Activated T-cell treated with anti-CD3 and anti-CD28 coated beads, Interleukin-2, amount 50 U/mL, for 4 hours (primary cell): ENCODE measurements at regions not wholly inside any gene's neighbourhood (a gene's known extent, or its start where the extent isn't known, plus 50 kb on each side); places are given as distances from the start of the nearest gene placed in this dataset.

Experiments
- ATAC-seq, 2 donors: fragments of 200-7000 bp; cut with Tn5 transposase; one replicate each; pipeline ENCODE4 v1.10.0; 2021
- DNase-seq: peaks from one replicate; pipeline ENCODE4 v3.0.0-alpha.2; 2020
- H3K27me3 Mint-ChIP-seq: one replicate; pipeline ENCODE4 v1.8.0; 2021; ENCODE audit warnings: low read depth, mixed read lengths
- H3K36me3 Mint-ChIP-seq: one replicate; pipeline ENCODE4 v1.8.0; 2022; ENCODE audit warnings: mixed read lengths; ENCODE audit not compliant: insufficient read depth
- H3K4me1 Mint-ChIP-seq: one replicate; pipeline ENCODE4 v1.8.0; 2021; ENCODE audit warnings: low read depth, mixed read lengths
- H3K4me3 Mint-ChIP-seq: one replicate; pipeline ENCODE4 v1.8.0; 2021; ENCODE audit warnings: mild to moderate bottlenecking, moderate library complexity, mixed read lengths
- H3K9me3 Mint-ChIP-seq: one replicate; pipeline ENCODE4 v1.8.0; 2021; ENCODE audit warnings: mixed read lengths

GRCh38 chr2:21794611-21795010, 670.8 kb downstream of the TDRD15 start:
- DNase-seq (no peak), ATAC-seq (no peak)
- H3K36me3 Mint-ChIP-seq, result no peaks in the 10 kb centered on the region
- H3K9me3 Mint-ChIP-seq, result peaks cover 12% of the 10 kb centered on the region
- H3K27me3 Mint-ChIP-seq, result no peaks in the 10 kb centered on the region
- H3K4me1 Mint-ChIP-seq, result no peaks in the 10 kb centered on the region
- H3K4me3 Mint-ChIP-seq, result no peak overlapping the region

- Mint-ChIP-seq H3K36me3 (no peaks in the 10 kb centered on the region), H3K4me1 (no peaks in the 10 kb centered on the region), H3K9me3 (peaks cover 9% of the 10 kb centered on the region), H3K4me3 (no peak overlapping the region), H3K27me3 (no peaks in the 10 kb centered on the region)
- ATAC-seq, result no peak
- no peak for DNase-seq
Observed at GRCh38 chr2:21800356-21800755, 676.6 kb downstream of the TDRD15 start.

- Mint-ChIP-seq H3K9me3 (peaks cover 8% of the 10 kb centered on the region), H3K4me1 (no peaks in the 10 kb centered on the region), H3K27me3 (no peaks in the 10 kb centered on the region), H3K4me3 (no peak overlapping the region), H3K36me3 (no peaks in the 10 kb centered on the region)
- no peak for ATAC-seq
- DNase-seq, result no peak
Observed at GRCh38 chr2:21803550-21803949, 679.8 kb downstream of the TDRD15 start.

GRCh38 chr2:21804151-21804550, 680.4 kb downstream of the TDRD15 start:
- no peaks in the 10 kb centered on the region for H3K27me3 Mint-ChIP-seq
- no peaks in the 10 kb centered on the region for H3K36me3 Mint-ChIP-seq
- no peaks in the 10 kb centered on the region for H3K4me1 Mint-ChIP-seq
- ATAC-seq, result no peak
- H3K4me3 Mint-ChIP-seq, result no peak overlapping the region
- H3K9me3 Mint-ChIP-seq, result peaks cover 9% of the 10 kb centered on the region
- DNase-seq, result no peak

GRCh38 chr2:21811541-21811940, 687.8 kb downstream of the TDRD15 start:
- no peaks in the 10 kb centered on the region for H3K27me3 Mint-ChIP-seq
- ATAC-seq (no peak), DNase-seq (no peak)
- H3K36me3 Mint-ChIP-seq, result no peaks in the 10 kb centered on the region
- H3K4me3 Mint-ChIP-seq, result no peak overlapping the region
- H3K9me3 Mint-ChIP-seq, result peaks cover 7% of the 10 kb centered on the region
- no peaks in the 10 kb centered on the region for H3K4me1 Mint-ChIP-seq

DNA sequence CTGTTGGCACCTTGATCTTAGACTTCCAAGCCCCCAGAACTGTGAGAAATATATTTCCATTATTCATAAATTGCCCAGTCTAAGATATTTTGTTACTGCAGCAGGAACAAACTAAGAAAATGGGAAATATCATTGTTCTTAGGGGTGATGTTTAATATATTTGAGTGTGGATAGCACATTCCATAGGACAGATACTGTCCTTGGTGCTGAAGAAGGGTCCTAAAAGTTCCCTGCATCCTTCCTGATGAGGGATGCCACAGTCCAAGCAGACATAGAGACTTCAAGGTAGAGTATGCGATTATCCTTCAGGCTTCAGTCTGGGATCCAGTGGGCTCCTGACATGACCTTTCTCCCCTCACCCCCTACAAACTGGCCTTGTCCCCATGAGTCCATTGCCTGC, 689.0 kb downstream of the TDRD15 start:
- ATAC-seq, result no peak

GRCh38 chr2:21814588-21815149, 690.9 kb downstream of the TDRD15 start:
- Mint-ChIP-seq H3K9me3 (peaks cover 1% of the 10 kb centered on the region), H3K27me3 (no peaks in the 10 kb centered on the region), H3K36me3 (no peaks in the 10 kb centered on the region), H3K4me3 (no peak overlapping the region), H3K4me1 (no peaks in the 10 kb centered on the region)
- no peak for DNase-seq
- no peak for ATAC-seq

More for the DNA sequence above, 689.0 kb downstream of the TDRD15 start:
- no peaks in the 10 kb centered on the region for H3K36me3 Mint-ChIP-seq
- H3K4me1 Mint-ChIP-seq, result no peaks in the 10 kb centered on the region
- peaks cover 7% of the 10 kb centered on the region for H3K9me3 Mint-ChIP-seq
- no peak overlapping the region for H3K4me3 Mint-ChIP-seq
- H3K27me3 Mint-ChIP-seq, result no peaks in the 10 kb centered on the region
- no peak for DNase-seq

- no peaks in the 10 kb centered on the region for H3K36me3 Mint-ChIP-seq
- no peaks in the 10 kb centered on the region for H3K27me3 Mint-ChIP-seq
- H3K9me3 Mint-ChIP-seq, result no peaks in the 10 kb centered on the region
- H3K4me3 Mint-ChIP-seq, result no peak overlapping the region
- DNase-seq (no peak), ATAC-seq (no peak)
- no peaks in the 10 kb centered on the region for H3K4me1 Mint-ChIP-seq
Observed at GRCh38 chr2:21818212-21818795, 694.5 kb downstream of the TDRD15 start.

DNA sequence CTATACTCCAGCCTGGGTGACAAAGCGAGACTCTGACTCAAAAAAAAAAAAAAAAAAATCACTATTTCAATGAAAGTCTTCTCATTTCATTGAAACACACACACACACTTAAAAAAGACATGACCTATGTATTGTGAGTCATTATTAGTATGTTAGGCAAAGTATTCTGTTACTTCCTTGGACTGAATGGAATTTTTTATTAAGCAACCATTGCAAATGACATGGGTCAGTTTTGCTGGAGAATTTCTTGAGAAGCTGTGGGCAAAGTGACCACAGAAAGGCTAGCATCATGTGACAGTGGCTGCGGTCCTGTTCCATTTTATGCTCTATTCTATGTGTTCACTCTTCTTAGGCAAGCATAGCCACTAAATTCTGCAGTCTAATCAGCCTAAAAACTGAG, 695.7 kb downstream of the TDRD15 start:
- H3K9me3 Mint-ChIP-seq, result peaks cover 3% of the 10 kb centered on the region
- no peaks in the 10 kb centered on the region for H3K4me1 Mint-ChIP-seq
- no peak overlapping the region for H3K4me3 Mint-ChIP-seq
- DNase-seq (no peak), ATAC-seq (no peak)
- no peaks in the 10 kb centered on the region for H3K27me3 Mint-ChIP-seq
- no peaks in the 10 kb centered on the region for H3K36me3 Mint-ChIP-seq

DNA sequence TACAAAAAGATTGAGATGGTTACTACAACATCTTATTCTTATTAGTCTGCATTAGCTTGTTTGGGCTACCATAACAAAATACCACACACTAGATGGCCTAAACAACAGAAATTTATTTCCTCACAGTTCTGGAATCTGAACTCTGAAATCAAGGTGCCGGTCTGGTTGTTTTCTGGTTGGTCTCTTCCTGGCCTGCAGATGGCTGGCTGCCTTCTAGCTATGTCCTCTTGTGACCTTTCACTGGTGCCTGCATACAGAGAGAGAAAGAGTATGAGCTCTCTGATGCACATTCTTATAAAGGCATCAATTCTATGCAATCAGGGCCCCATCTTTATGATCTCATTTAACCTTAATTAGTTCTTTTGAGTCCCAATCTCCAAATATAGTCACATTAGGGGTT, 696.5 kb downstream of the TDRD15 start:
- Mint-ChIP-seq H3K4me1 (no peaks in the 10 kb centered on the region), H3K4me3 (no peak overlapping the region), H3K27me3 (no peaks in the 10 kb centered on the region), H3K36me3 (no peaks in the 10 kb centered on the region), H3K9me3 (peaks cover 5% of the 10 kb centered on the region)
- ATAC-seq, result no peak
- DNase-seq, result no peak

GRCh38 chr2:21821672-21822227, 698.0 kb downstream of the TDRD15 start:
- Mint-ChIP-seq H3K27me3 (no peaks in the 10 kb centered on the region), H3K9me3 (peaks cover 5% of the 10 kb centered on the region), H3K36me3 (no peaks in the 10 kb centered on the region), H3K4me3 (no peak overlapping the region), H3K4me1 (no peaks in the 10 kb centered on the region)
- ATAC-seq (no peak), DNase-seq (no peak)

DNA sequence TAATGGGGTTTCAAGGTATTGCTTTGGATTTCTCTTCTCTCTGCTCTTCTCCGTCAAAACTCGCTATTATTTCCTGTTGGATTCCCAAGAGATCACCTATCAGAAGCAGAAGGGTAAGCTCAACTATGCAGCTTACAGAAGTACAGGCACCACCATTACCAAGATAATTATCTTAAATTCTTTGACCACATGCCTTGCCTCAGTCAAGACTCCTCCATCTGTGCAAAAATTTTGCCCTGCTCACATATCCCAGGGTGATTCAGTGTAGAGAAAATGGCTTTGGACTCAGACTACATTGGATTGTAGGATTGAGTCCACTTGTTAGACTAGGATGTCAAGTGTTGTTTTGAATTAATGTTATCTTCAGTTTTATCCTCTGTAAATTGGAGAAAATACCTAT, 698.7 kb downstream of the TDRD15 start:
- Mint-ChIP-seq H3K9me3 (peaks cover 5% of the 10 kb centered on the region), H3K4me1 (no peaks in the 10 kb centered on the region), H3K4me3 (no peak overlapping the region), H3K36me3 (no peaks in the 10 kb centered on the region), H3K27me3 (no peaks in the 10 kb centered on the region)
- DNase-seq (no peak), ATAC-seq (no peak)

- H3K4me3 Mint-ChIP-seq, result no peak overlapping the region
- ATAC-seq (no peak), DNase-seq (no peak)
- peaks cover 9% of the 10 kb centered on the region for H3K9me3 Mint-ChIP-seq
- H3K36me3 Mint-ChIP-seq, result no peaks in the 10 kb centered on the region
- no peaks in the 10 kb centered on the region for H3K4me1 Mint-ChIP-seq
- no peaks in the 10 kb centered on the region for H3K27me3 Mint-ChIP-seq
Observed at GRCh38 chr2:21833767-21834166, 710.0 kb downstream of the TDRD15 start.

DNA sequence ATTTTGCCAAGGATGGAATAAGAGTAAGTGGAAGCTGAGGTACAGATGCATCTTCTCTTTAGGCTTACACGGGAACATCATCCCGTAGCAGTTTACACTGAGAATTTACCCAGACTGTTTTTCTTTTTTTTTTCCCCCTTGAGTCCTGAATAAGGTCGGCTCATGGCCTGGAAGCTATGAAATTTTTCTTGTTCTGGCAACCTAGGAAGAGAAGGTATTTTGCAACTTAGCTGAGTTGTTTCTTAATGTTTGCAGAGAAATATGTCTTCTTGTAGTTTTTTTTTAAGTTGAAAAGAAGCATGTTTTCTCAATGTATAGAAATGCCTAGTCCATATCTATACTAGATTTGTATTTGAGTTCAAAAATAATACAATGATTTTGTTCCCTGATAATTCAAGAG, 712.5 kb downstream of the TDRD15 start:
- DNase-seq, result no peak
- Mint-ChIP-seq H3K9me3 (peaks cover 3% of the 10 kb centered on the region), H3K27me3 (no peaks in the 10 kb centered on the region), H3K4me3 (no peak overlapping the region), H3K4me1 (no peaks in the 10 kb centered on the region), H3K36me3 (no peaks in the 10 kb centered on the region)
- no peak for ATAC-seq

DNA sequence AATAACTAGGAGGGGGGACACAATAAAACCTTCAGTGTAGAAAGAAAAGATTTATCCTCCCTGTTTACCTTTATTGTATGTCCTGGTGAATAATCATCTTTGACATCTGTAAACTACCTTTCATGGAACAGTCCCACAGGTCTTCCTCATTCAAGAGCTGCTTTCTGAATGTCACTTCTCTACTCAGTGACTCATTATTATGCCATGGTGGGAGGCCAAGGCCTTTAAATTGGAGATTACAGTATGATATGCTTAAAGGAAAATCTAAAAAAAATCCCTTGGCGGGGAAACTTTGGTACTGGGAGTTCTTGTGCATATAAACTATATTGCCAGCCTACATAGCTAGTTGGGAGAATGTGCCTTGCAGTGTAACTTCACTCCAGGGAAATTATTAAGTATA, 713.0 kb downstream of the TDRD15 start:
- H3K9me3 Mint-ChIP-seq, result peaks cover 3% of the 10 kb centered on the region
- DNase-seq (no peak), ATAC-seq (no peak)
- H3K27me3 Mint-ChIP-seq, result no peaks in the 10 kb centered on the region
- no peaks in the 10 kb centered on the region for H3K36me3 Mint-ChIP-seq
- no peak overlapping the region for H3K4me3 Mint-ChIP-seq
- no peaks in the 10 kb centered on the region for H3K4me1 Mint-ChIP-seq
